ENCODE measurements at regions not wholly inside any gene's neighbourhood (a gene's known extent, or its start where the extent isn't known, plus 50 kb on each side); places are given as distances from the start of the nearest gene placed in this dataset.

GRCh38 chr21:25375675-25376074 lies 231.6 kb downstream of the MRPL39 start:
- DNase-seq (ENCODE audit: low spot score) = no peak

GRCh38 chr21:25373126-25374082 lies 233.9 kb downstream of the MRPL39 start:
- DNase-seq (ENCODE audit: low spot score) = no peak

GRCh38 chr21:25371841-25372425 lies 235.3 kb downstream of the MRPL39 start:
- no peak for DNase-seq (ENCODE audit: low spot score)

- DNase-seq (ENCODE audit: low spot score) = no peak
Measured at GRCh38 chr21:25370311-25370744, 237.0 kb downstream of the MRPL39 start.

DNA sequence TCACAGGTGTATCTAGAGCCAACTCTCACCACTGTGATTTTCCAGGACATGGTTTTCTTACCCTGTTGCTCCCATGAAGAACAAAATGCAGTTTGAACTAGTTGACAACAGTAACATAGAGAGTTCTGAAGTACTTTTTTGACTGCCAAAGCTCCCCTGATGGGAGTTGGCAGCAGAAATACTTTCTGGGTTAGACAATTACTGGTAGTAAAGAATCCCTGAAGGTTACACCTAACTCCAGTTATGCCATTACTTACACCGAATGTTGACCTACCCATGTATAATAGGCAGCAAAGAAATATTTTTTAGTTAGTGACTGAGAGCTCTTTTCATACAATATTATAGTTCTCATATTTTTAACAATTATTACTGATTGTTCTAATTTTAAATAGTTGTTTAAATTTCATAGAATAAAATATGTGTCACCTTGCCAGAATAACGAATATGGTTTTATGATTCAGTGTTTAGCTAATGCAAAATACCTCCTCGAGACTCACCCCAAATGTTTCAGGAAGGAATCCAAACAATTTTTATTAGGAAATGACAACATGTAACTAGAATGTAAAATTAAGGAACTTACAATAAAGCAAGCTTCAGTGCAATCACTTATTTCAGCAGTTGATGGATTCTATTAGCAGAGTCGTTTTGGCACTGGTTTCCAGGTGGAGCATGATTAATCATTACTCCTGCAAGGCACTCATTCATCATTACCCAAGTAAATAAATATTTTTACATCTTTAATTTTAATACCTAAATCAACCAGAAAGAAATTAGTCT lies 237.6 kb downstream of the MRPL39 start:
- DNase-seq (ENCODE audit: low spot score) = no peak

DNA sequence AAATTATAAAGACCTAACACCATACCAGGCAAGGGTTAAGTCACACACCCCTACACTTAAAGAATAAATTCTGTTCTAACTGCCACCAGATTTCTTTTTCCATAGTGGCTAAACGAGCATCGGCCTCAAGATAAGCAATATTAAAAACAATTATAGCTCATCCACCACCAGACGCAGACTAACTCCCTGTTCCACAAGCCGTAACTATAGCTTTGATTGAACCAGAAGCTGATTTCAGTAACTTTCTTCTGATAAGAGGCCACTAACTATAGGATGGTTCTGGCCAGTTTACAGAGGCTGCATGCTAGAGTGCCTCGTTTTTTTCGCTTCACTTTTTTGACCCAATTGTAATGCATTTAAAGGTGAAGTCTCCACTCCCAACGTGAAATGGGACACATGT lies 238.8 kb downstream of the MRPL39 start:
- DNase-seq (ENCODE audit: low spot score) = no peak

GRCh38 chr21:25366116-25366515 lies 241.2 kb downstream of the MRPL39 start:
- no peak for DNase-seq (ENCODE audit: low spot score)

DNA sequence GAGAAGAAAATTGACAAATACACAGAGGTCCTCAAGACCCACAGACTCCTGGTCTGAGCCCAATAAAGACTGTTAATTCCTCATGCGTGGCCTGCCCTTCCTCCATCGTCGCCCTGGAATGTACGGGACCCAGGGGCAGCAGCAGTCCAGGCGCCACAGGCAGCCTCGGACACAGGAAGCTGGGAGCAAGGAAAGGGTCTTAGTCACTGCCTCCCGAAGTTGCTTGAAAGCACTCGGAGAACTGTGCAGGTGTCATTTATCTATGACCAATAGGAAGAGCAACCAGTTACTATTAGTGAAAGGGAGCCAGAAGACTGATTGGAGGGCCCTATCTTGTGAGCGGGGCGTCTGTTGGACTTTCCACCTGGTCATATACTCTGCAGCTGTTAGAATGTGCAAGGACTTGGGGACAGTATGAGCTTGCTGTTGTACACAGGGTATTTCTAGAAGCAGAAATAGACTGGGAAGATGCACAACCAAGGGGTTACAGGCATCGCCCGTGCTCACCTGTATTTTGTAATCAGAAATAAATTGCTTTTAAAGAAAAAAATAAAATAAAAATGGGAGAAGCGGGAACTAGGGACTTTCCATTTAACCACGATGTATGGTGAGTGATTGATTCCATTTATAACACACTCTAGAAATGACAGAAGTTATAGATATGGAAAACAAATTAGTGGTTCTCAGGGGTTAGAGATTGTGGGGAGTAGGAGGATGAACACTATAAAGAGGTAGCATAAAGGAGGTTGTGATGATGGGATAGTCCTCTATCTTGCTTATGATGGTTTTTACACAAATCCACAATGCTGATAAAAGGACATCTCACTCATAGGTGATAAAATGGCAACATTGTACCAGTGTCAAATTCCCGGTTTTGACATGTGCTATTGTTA lies 244.7 kb downstream of the MRPL39 start:
- no peak for DNase-seq (ENCODE audit: low spot score)

- DNase-seq (ENCODE audit: low spot score) = no peak
Measured at GRCh38 chr21:25361765-25362164, 245.5 kb downstream of the MRPL39 start.

DNA sequence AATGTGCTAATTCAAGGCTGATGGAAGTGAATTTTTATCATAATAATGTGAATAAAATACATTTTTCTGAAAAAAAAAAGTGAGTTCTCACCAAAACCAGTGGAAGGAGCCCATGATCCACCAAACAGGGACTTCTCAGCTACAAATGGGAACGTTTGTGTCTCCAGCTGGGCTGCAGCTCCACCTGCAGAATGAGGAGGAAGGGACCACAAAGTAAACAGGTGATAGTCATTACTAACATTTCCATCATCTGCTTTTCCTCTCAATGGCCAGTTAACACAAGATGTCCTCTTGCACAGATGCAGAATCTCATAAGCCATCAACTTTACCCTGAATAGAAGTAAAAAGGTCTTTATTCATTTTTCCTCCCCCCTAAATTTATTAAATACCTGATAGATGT lies 246.2 kb downstream of the MRPL39 start:
- DNase-seq (ENCODE audit: low spot score) = no peak

GRCh38 chr21:25360593-25360992 lies 246.7 kb downstream of the MRPL39 start:
- peak; percentile 26 for DNase-seq (ENCODE audit: low spot score)

DNA sequence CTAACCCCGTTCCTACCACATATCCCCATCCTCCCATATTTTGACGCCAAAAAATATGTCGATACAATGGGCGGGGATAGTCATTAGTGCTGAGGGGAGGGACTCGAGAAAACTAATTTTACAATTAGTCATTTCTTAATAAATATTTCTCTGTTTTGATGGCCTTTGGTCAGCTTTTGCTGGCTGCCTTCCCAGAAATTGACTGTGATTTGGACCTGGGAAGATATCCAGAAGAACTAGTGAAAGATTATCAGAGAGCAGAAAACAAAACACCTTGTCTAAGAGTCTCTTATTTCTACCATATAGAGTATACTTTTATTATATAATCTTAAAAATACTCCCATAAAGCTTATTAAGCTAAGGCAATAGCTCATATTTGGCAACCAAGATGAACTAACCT lies 247.6 kb downstream of the MRPL39 start:
- no peak for DNase-seq (ENCODE audit: low spot score)

DNA sequence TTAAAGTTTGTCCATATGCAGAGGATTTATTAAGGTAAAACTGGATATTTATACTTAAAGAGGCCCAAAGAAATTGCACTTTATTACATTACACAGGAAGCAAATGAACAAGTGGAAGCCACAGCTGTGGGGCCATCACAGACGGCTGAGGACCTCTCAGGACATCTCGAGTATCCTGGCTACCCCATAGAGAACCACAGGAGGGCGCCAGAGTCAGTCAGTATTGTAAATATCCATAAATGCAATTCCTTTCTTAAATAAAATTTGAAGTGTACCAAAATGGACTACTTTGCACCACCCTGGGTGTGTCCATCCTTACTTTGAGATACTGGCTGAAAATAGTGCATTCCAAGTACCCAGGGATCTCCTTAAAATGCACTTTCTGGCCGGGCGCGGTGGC lies 257.2 kb downstream of the MRPL39 start:
- DNase-seq (ENCODE audit: low spot score) = peak; percentile 46

DNA sequence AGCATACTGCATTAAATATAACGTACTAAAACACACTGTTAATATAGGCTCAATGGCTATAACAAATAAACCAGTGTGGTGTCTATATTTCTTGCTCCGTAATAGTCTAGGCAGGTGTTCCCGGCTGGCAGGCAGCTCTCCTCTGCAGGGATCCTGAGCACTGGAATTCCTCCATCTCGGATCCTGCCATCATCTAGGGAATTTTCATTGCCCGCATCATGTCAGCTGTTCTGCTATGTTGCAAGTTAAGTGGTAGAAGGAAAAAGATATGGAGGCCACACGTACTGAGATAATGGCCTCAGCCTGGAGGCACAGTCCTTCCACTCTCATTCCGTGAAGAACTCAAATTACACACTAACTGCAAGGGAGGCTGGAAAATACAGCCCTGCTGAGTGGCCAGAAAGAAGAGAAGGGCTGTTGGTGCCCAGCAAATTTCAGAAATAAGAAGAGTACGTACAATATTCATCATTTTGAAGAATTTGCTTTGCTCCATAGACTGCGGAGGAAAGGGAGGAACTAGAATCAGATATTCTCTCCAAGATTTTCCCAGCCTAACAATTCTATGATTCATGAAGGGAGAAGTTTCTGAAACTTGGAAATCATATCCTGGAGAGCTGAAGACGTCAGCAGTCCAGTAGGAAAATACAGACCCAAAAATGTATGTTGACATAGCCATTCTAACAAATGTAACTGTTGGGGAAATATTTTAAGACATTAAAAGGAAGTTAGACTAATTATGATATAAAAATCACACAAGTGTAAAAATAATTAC lies 263.3 kb downstream of the MRPL39 start:
- no peak for DNase-seq (ENCODE audit: low spot score)

DNA sequence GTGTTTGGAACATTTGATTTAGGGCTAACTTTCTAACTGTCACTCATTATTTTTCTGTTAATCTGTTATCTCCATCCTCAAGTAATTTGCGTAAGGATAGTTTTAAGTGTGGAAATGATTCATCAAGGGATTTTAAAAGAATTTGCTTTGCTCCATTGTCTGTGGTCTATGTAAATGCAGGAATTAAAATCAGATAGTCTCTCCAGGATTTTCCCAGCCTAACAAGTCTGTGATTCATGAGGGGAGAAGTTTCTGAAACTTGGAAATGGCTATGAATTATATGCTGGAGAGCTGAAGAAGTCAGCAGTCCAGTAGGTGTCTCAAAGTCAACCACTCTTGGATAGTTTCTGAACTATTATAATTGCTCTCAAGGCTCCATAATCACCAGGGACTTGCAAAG lies 264.5 kb downstream of the MRPL39 start:
- DNase-seq (ENCODE audit: low spot score) = no peak

DNA sequence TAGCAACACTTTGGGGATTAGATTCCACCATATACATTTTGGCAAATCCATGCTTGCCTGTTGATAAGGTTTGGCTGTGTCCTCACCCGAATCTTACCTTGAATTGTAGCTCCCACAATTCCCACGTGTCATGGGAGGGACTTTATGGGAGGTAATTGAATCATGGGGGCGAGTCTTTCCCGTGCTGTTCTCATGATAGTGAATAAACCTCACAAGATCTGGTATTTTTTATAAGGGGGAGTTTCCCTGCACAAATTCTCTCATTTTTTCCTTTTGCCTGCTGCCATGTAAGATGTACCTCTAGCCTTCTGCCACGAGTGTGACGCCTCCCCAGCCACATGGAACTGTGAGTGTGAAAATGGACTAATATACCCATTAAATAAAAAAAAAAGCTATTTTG lies 265.3 kb downstream of the MRPL39 start:
- DNase-seq (ENCODE audit: low spot score) = no peak

DNA sequence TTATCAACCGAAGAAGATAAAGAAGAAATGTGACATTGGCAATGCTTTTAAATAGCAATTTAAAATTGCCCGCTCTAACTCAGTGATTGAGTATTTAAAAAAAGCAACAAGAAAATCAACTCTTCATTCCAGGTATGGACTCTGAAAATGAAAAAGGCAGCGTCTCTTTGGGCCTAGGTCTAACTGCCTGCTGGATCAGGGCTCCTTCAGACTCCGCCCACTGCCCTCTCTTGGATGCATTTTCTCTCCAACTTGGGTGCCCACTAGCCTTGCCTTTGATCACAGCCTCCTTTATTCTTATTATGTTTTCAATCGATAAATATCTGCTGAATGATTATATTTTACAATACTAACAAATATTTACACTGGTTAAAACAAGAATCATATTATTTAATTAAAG lies 268.9 kb downstream of the MRPL39 start:
- DNase-seq (ENCODE audit: low spot score) = no peak

DNA sequence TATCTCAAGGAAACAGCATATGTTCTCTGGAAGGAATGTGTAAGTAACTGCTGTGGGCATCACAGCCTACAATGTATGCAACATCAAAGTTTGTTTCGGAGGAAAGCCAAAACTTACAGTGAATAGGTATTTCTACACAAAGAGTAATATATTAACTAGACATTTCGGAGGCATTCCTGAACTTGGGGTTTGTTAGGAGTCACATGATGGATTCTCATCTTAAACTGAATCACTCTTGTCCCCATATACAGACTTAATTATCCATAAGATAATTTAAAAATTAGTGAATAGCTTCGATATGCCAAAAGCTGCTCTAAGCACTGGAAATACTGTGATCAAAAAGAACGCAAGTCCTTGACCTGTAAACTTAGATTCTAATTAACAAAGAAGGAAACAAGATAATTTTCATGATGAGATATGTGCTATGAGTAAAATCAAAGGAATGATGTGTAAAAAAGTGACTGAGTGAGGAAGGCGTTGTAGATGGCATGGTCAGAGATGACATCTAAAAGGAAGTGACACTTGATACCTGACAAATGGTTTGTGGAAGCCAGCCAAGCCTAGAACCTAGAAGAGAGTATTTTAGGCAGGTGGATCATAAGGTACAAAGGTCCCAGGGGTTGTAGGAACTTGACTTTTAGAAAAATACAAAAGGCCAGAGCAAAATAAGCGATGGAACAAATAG lies 273.1 kb downstream of the MRPL39 start:
- no peak for DNase-seq (ENCODE audit: low spot score)

DNA sequence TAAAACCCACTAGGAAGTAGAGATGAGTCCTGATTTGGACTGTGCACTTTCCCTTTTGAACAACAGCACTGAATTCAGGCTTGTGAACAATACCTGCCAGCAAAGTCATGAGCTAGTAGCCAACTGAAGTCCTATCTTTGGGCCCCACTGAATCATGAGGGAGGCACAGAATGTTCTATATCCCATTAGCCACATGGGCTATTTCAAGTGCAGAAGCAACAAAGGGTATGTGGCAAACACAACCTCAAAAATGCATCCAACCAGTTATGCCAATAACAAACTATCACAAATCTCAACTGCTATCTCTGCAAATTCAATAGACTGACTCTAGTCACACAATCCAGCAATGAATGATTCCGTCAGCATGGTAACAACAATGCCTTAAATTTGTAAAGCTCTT lies 276.0 kb downstream of the MRPL39 start:
- DNase-seq (ENCODE audit: low spot score) = no peak

DNA sequence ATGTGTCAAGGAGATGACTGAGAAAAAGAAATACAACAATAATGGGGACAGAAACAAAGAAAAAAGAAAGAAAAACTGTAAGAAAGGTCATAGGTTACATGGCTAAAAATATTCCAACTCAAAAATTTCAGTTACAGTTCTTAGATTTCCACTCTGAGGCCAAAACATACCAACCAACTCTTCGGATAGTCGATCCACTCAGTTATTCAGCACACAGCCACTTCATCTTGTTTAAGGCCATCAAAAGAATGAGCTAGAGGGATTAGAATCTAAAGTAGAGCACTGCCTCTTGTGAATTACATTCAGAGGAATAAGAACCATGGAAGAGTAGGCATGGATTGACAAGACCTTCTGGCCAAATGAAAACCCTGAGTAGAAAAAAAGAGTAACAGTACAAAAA lies 277.0 kb downstream of the MRPL39 start:
- no peak for DNase-seq (ENCODE audit: low spot score)

All from NAMALWA (cell line).